Liver (tissue), 8 donors: ENCODE measurements at regions not wholly inside any gene's neighbourhood (a gene's known extent, or its start where the extent isn't known, plus 50 kb on each side); places are given as distances from the start of the nearest gene placed in this dataset.

Experiments used
- DNase-seq: peaks from one replicate; pipeline ENCODE4 v3.0.0-alpha.2; 2017; ENCODE audit warnings: low spot score
- H3K27ac ChIP-seq, 2 donors: one replicate each; pipeline ENCODE4 v1.7.0; 2013; ENCODE audit warnings: inconsistent platforms in 2 of 2, low read length in 2 of 2, control low read depth in 1 of 2, low read depth in 1 of 2, mild to moderate bottlenecking in 1 of 2
- H3K27me3 ChIP-seq, 4 donors: one replicate each; pipeline versions ENCODE4 v1.6.1 to v1.7.0; 2013; ENCODE audit warnings: low read length in 3 of 4, inconsistent platforms in 1 of 4, mild to moderate bottlenecking in 1 of 4, moderate library complexity in 1 of 4; ENCODE audit not compliant: control insufficient read depth in 4 of 4, insufficient read depth in 4 of 4
- H3K36me3 ChIP-seq, 4 donors: one replicate each; pipeline versions ENCODE4 v1.6.1 to v1.7.0; 2013; ENCODE audit warnings: low read length in 3 of 4, mild to moderate bottlenecking in 3 of 4, low read depth in 1 of 4, moderate library complexity in 1 of 4; ENCODE audit not compliant: control insufficient read depth in 4 of 4, insufficient read depth in 3 of 4
- H3K4me1 ChIP-seq, 4 donors: one replicate each; pipeline versions ENCODE4 v1.6.1 to v1.7.0; 2013; ENCODE audit warnings: low read length in 3 of 4, mild to moderate bottlenecking in 3 of 4, moderate library complexity in 1 of 4; ENCODE audit not compliant: control insufficient read depth in 4 of 4, insufficient read depth in 4 of 4
- H3K4me3 ChIP-seq, 3 donors: one replicate each; pipeline versions ENCODE4 v1.6.1 to v1.7.0; 2013; ENCODE audit warnings: low read length in 3 of 3, control low read depth in 1 of 3, low read depth in 1 of 3, mild to moderate bottlenecking in 1 of 3
- H3K9ac ChIP-seq, 2 donors: one replicate each; pipeline ENCODE4 v1.7.0; 2013; ENCODE audit warnings: low read length in 2 of 2, mild to moderate bottlenecking in 2 of 2, moderate library complexity in 2 of 2, control low read depth in 1 of 2, low read depth in 1 of 2
- H3K9me3 ChIP-seq, 4 donors: one replicate each; pipeline versions ENCODE4 v1.6.1 to v1.7.0; 2013; ENCODE audit warnings: low read length in 3 of 4; ENCODE audit not compliant: control insufficient read depth in 4 of 4
- EGR1 ChIP-seq, 2 donors: IDR thresholded peaks; 2 replicates each; pipeline ENCODE4 v1.6.1; 2016 to 2018; ENCODE audit warnings: antibody characterized with exemption in 2 of 2, low read depth in 2 of 2
- FOXA1 ChIP-seq: IDR thresholded peaks from 2 replicates; pipeline ENCODE4 v1.6.1; 2016; ENCODE audit warnings: antibody characterized with exemption
- GABPA ChIP-seq, 2 donors: IDR thresholded peaks in 1 of 2; conservative IDR thresholded peaks in 1 of 2; 2 replicates each; pipeline ENCODE4 v1.6.1; 2016; ENCODE audit warnings: antibody characterized with exemption in 2 of 2, mild to moderate bottlenecking in 1 of 2, moderate library complexity in 1 of 2
- HNF4A ChIP-seq, 2 donors: conservative IDR thresholded peaks; 2 replicates each; pipeline ENCODE4 v1.6.1; 2016; ENCODE audit warnings: antibody characterized with exemption in 2 of 2, mild to moderate bottlenecking in 2 of 2
- HNF4G ChIP-seq: IDR thresholded peaks from 2 replicates; pipeline ENCODE4 v1.6.1; 2016; ENCODE audit warnings: antibody characterized with exemption
- RAD21 ChIP-seq, 2 donors: IDR thresholded peaks; 2 replicates each; pipeline ENCODE4 v1.6.1; 2016; ENCODE audit warnings: antibody characterized with exemption in 2 of 2, mild to moderate bottlenecking in 2 of 2
- RXRA ChIP-seq, 2 donors: IDR thresholded peaks; 2 replicates each; pipeline ENCODE4 v1.6.1; 2017 to 2018; ENCODE audit warnings: antibody characterized with exemption in 2 of 2, mild to moderate bottlenecking in 1 of 2
- SP1 ChIP-seq: IDR thresholded peaks from 2 replicates; pipeline ENCODE4 v1.6.1; 2018; ENCODE audit warnings: antibody characterized with exemption, mild to moderate bottlenecking
- TAF1 ChIP-seq: conservative IDR thresholded peaks from 2 replicates; pipeline ENCODE4 v1.6.1; 2016; ENCODE audit warnings: antibody characterized with exemption, mild to moderate bottlenecking
- YY1 ChIP-seq: IDR thresholded peaks from 2 replicates; pipeline ENCODE4 v1.6.1; 2016; ENCODE audit warnings: antibody characterized with exemption, mild to moderate bottlenecking
- WGBS: extraction: QIAGEN DNeasy Blood & Tissue Kit; methylation state at CpG from one replicate; pipeline ENCODE4 v1.1.7; 2013; 5-methylcytosine and 5-hydroxymethylcytosine counted together
- TF ChIP-seq, protein P1 (sequence below): IDR thresholded peaks from 2 replicates; pipeline ENCODE4 v1.6.1; 2016; ENCODE audit warnings: antibody characterized with exemption, mild to moderate bottlenecking
- TF ChIP-seq, protein P2 (sequence below): IDR thresholded peaks from 2 replicates; pipeline ENCODE4 v1.6.1; 2016; ENCODE audit warnings: antibody characterized with exemption
- TF ChIP-seq, protein P3 (sequence below): fragments of 150-350 bp; IDR thresholded peaks from 2 replicates; pipeline ENCODE4 v1.5.1; 2017; ENCODE audit warnings: improper control_type of control experiment, low read depth, low read length; ENCODE audit not compliant: missing input control
- TF ChIP-seq, protein P4 (sequence below): IDR thresholded peaks from 2 replicates; pipeline ENCODE4 v1.6.1; 2016; ENCODE audit warnings: antibody characterized with exemption
- donor health status: healthy.
- donor health status: healthy.
- donor health status: healthy.
- donor health status: healthy.
- donor health status: healthy.

DNA sequence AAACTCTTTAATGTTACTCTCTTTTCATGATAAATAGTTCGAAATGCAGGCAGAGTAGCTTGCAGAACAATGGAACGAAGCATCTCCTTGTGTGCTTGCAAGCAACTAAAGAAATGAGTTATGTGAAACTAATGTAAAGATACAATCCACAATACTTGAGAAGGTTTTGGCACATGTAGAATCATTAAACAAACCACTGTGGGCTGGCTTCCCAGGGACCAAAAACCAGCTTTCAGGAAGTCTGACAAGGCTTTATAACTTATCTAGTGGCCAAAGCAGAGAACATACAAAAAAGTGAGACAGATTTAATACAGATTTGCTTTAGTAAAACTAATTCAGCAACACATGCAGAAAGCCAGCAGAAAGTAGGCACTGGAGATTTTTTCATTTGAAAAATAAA, 1673.8 kb upstream of the AGA start (continued):
- TF ChIP-seq, protein P1, sequence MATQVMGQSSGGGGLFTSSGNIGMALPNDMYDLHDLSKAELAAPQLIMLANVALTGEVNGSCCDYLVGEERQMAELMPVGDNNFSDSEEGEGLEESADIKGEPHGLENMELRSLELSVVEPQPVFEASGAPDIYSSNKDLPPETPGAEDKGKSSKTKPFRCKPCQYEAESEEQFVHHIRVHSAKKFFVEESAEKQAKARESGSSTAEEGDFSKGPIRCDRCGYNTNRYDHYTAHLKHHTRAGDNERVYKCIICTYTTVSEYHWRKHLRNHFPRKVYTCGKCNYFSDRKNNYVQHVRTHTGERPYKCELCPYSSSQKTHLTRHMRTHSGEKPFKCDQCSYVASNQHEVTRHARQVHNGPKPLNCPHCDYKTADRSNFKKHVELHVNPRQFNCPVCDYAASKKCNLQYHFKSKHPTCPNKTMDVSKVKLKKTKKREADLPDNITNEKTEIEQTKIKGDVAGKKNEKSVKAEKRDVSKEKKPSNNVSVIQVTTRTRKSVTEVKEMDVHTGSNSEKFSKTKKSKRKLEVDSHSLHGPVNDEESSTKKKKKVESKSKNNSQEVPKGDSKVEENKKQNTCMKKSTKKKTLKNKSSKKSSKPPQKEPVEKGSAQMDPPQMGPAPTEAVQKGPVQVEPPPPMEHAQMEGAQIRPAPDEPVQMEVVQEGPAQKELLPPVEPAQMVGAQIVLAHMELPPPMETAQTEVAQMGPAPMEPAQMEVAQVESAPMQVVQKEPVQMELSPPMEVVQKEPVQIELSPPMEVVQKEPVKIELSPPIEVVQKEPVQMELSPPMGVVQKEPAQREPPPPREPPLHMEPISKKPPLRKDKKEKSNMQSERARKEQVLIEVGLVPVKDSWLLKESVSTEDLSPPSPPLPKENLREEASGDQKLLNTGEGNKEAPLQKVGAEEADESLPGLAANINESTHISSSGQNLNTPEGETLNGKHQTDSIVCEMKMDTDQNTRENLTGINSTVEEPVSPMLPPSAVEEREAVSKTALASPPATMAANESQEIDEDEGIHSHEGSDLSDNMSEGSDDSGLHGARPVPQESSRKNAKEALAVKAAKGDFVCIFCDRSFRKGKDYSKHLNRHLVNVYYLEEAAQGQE, result no peak
- no peak for TF ChIP-seq SP1

DNA sequence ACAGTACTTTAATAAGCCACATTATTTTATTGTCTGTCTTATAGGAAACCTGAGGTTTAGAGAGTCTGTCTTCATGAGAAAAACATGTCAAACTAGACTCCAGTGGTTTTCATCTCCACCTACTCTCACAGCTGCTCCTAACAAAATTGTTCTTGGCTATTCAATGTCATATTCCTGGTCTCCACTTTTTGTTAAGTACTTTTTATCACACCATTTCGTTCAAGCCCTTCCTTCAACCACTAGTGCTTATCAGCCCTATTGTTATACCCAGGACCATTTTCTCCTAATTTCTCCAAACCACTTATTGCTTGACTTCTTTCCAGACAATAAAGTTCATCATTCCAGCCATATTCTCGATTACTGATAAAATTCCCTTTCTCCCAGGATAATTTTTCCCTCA, 1674.3 kb upstream of the AGA start:
- no peak overlapping the region for H3K9ac ChIP-seq
- 26% methylated on average over 2 of the region's 2 CpGs for WGBS
- H3K4me3 ChIP-seq, result no peak overlapping the region
- H3K27me3 ChIP-seq, result no peaks in the 10 kb centered on the region
- no peak for DNase-seq
- TF ChIP-seq GABPA (IDR thresholded peaks at IDR 0.05 in 1 of 2, conservative IDR thresholded peaks at IDR 0.05 in 1 of 2) (no peak), RAD21 (IDR thresholded peaks at IDR 0.05) (no peak), HNF4G (no peak), TAF1 (no peak), HNF4A (conservative IDR thresholded peaks at IDR 0.05) (no peak), RXRA (IDR thresholded peaks at IDR 0.05) (no peak), YY1 (no peak), FOXA1 (no peak), SP1 (no peak), EGR1 (IDR thresholded peaks at IDR 0.05; ENCODE audit: low read depth in 2 of 2) (no peak)
- TF ChIP-seq, protein P2, sequence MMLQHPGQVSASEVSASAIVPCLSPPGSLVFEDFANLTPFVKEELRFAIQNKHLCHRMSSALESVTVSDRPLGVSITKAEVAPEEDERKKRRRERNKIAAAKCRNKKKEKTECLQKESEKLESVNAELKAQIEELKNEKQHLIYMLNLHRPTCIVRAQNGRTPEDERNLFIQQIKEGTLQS, result no peak
- TF ChIP-seq, protein P3, sequence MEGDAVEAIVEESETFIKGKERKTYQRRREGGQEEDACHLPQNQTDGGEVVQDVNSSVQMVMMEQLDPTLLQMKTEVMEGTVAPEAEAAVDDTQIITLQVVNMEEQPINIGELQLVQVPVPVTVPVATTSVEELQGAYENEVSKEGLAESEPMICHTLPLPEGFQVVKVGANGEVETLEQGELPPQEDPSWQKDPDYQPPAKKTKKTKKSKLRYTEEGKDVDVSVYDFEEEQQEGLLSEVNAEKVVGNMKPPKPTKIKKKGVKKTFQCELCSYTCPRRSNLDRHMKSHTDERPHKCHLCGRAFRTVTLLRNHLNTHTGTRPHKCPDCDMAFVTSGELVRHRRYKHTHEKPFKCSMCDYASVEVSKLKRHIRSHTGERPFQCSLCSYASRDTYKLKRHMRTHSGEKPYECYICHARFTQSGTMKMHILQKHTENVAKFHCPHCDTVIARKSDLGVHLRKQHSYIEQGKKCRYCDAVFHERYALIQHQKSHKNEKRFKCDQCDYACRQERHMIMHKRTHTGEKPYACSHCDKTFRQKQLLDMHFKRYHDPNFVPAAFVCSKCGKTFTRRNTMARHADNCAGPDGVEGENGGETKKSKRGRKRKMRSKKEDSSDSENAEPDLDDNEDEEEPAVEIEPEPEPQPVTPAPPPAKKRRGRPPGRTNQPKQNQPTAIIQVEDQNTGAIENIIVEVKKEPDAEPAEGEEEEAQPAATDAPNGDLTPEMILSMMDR, result no peak
- TF ChIP-seq, protein P1, result no peak
- TF ChIP-seq, protein P4, sequence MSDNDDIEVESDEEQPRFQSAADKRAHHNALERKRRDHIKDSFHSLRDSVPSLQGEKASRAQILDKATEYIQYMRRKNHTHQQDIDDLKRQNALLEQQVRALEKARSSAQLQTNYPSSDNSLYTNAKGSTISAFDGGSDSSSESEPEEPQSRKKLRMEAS, result no peak
- no peak overlapping the region for H3K27ac ChIP-seq
- H3K9me3 ChIP-seq, result no peaks in the 10 kb centered on the region
- no peaks in the 10 kb centered on the region for H3K4me1 ChIP-seq
- no peaks in the 10 kb centered on the region for H3K36me3 ChIP-seq
